Right lobe of liver (tissue), 4 donors: ENCODE measurements at regions not wholly inside any gene's neighbourhood (a gene's known extent, or its start where the extent isn't known, plus 50 kb on each side); places are given as distances from the start of the nearest gene placed in this dataset.

Experiments used
- CTCF ChIP-seq, 4 donors: fragments of 200-600 bp in 3 of 4; fragments of 450-650 bp in 1 of 4; IDR thresholded peaks; one replicate each; pipeline versions ENCODE4 v1.5.1 to v1.8.0; 2016 to 2022; ENCODE audit warnings: antibody characterized with exemption in 4 of 4, mild to moderate bottlenecking in 2 of 4
- POLR2A ChIP-seq: fragments of 450-650 bp; IDR thresholded peaks from one replicate; pipeline ENCODE4 v1.6.1; 2017; ENCODE audit warnings: antibody characterized with exemption, mild to moderate bottlenecking
- donor health status: DM: no; HTN: no; CAD: no.
- donor health status: DM: no; HTN: no; CAD: no.
- donor health status: DM: no; HTN: yes; CAD: no.

GRCh38 chr10:28763471-28764170, 86.3 kb downstream of the BAMBI start:
- TF ChIP-seq CTCF (IDR thresholded peaks at IDR 0.05) (no peak), POLR2A (no peak)
